HG02943 (cell line): ENCODE measurements at regions not wholly inside any gene's neighbourhood (a gene's known extent, or its start where the extent isn't known, plus 50 kb on each side); places are given as distances from the start of the nearest gene placed in this dataset.
"Not testable (repeated sequence)": the region's sequence is repeated elsewhere in the genome, so short reads cannot be mapped to it uniquely, and the experiment has no call there.

Source experiments
- ATAC-seq: cut with Tn5 transposase; IDR thresholded peaks from one replicate; pipeline ENCODE4 v1.9.1; 2021; ENCODE audit warnings: mild to moderate bottlenecking, low read depth, moderate library complexity; ENCODE audit not compliant: unreplicated experiment

- no peak for ATAC-seq
Measured at GRCh38 chr6:12640438-12640837, 76.1 kb upstream of the PHACTR1 start.

GRCh38 chr6:12641785-12642184, 74.8 kb upstream of the PHACTR1 start:
- not testable (repeated sequence) for ATAC-seq

- no peak for ATAC-seq
Measured at GRCh38 chr6:12645941-12646340, 70.6 kb upstream of the PHACTR1 start.

- no peak for ATAC-seq
Measured at GRCh38 chr6:12648171-12648570, 68.4 kb upstream of the PHACTR1 start.

- ATAC-seq, result no peak
Measured at GRCh38 chr6:12649325-12649724, 67.2 kb upstream of the PHACTR1 start.

- ATAC-seq, result no peak
Measured at GRCh38 chr6:12653486-12653885, 63.1 kb upstream of the PHACTR1 start.

- no peak for ATAC-seq
Measured at GRCh38 chr6:12654107-12654506, 62.5 kb upstream of the PHACTR1 start.

GRCh38 chr6:12654514-12654913, 62.1 kb upstream of the PHACTR1 start:
- no peak for ATAC-seq

GRCh38 chr6:12656906-12657305, 59.7 kb upstream of the PHACTR1 start:
- no peak for ATAC-seq

- ATAC-seq, result no peak
Measured at GRCh38 chr6:12657884-12658283, 58.7 kb upstream of the PHACTR1 start.

- ATAC-seq, result no peak
Measured at GRCh38 chr6:12661432-12662089, 55.0 kb upstream of the PHACTR1 start.
